Ammon's horn (tissue), 1 donor: ENCODE measurements at regions not wholly inside any gene's neighbourhood (a gene's known extent, or its start where the extent isn't known, plus 50 kb on each side); places are given as distances from the start of the nearest gene placed in this dataset.

Experiments used
- DNase-seq: peaks from one replicate; pipeline ENCODE4 v3.0.0-alpha.2; 2016; ENCODE audit warnings: low spot score

DNA sequence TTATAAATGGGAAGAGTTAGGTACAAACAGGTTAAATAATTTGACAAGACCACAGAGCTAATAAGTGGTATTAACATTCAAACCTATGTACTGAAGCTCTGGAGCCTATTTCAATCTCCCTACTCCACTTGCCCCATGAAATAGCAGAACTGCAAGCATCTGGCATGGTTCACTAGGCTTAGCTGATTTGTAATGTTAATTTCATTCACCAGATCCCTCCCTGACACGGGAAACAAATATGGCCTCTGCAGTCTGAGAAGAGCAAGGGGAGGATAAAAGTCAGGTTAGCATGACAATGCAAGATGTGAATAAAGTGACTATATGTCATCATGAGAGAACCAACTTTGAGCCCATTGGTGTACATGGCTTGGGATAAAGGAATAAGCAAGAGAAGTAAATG, 428.8 kb downstream of the BRINP1 start:
- no peak for DNase-seq

DNA sequence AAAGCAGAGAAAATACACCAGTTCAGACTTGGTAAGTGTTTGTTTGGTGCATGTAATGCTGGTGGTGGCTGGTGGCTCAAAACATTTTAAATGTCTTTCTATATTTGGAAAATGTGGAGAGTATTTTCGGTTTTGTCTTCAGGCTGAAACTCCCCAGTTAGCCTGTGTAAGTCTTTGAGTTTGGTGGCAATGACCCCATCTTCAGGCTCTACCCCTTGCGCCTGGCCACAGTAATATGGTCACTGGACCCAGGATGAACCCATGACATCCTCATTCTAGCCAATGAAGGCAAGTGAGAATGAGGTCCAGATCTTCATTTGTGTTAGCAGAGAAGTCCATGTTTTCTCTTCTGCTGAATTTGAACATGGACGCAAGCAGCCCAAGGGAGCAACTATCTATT, 422.6 kb downstream of the BRINP1 start:
- no peak for DNase-seq

GRCh38 chr9:118954857-118955256, 414.4 kb downstream of the BRINP1 start:
- DNase-seq = no peak

- DNase-seq = no peak
Observed at GRCh38 chr9:118957585-118957984, 411.6 kb downstream of the BRINP1 start.

DNA sequence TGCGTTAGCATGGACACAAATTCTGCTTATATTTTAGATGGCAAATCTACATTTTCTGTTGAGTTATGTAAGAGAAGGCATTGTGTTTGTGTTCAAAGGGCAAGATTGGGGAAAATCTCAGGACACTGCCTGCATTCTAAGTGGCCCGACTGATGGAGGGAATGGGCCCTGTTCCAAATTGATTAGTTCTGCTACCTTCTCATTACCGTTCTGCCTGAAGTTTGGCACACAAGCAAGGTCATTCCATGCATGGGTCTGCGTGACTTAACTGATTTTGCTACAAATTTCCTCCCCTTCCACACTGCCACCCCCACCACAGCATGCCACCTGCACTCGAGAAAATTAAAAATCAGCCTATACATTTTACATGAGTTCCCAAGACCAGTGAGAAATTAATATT, 409.9 kb downstream of the BRINP1 start:
- no peak for DNase-seq

DNA sequence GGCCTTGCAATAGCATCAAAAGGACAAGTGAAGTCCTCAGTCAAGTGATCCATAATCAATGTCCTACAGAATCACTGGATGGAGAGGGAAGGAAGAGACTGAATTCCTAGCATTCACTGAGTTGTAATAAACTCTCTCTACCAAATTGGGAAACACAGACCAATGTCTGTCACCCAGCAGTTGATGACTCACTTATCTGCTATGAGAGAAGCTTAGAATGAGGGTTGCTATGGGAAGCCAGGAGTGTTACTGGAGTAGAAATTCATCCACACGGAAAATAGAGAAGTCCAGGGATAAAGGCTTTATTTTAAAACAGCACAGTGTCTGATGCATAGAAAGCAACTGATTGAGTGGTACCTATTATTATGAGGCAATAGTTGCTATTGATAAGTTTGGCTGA, 407.4 kb downstream of the BRINP1 start:
- DNase-seq = peak; percentile 68

DNA sequence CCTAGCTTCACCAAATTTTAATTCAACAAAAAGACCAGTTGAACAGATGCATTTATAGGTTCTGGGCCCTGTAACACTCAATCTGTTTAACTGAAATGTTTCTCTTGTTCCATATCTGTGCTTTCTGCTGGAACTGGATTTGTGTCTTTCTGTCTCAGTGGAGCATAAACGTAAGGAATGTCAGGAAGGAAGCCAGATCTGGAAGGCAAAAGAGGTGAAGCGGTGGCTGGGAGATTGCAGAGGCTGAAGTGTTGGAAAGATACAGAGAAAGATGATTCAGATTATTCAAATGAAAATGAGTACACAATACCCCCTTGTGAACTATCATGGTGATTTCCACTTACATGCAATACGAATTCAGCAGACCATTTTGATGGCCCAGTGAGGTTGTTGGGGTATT, 406.8 kb downstream of the BRINP1 start:
- peak; percentile 12 for DNase-seq

DNA sequence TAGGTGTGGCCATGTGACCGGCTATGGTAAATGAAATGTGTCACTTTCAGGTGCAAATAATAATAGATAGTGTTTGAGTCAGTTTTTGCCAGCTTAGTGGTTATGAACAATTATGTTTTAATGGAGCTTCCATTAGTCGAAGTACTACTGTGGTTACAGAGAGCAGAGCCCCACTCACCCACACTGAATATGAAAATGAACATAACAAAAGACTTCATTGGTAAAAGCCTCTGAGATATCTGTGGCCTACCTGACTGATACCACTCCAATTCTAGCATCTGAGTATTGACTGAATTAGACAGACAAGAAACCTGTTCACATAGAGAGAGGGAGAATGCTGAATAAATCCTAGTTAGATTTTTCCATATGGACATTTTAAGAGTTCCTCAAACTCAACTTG, 405.6 kb downstream of the BRINP1 start:
- no peak for DNase-seq

DNA sequence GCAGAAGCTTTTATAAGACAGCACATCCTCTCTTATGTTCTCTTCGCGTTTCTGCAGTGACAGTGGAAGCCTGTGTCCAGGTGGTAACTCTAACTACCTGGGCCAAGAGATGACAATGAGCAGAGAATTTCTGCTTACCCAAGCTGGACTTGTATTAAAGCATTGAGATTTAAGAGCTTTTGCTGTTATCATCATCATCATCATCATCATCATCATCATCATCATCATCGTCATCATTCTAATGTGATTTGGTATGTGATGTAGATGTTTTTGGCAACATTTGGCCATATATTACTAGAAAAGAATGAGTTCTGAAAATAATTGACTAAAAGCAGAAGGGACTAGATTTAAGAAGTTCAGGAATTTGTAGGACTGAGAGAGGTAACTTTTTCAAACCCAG, 401.3 kb downstream of the BRINP1 start:
- DNase-seq = no peak

- no peak for DNase-seq
Observed at GRCh38 chr9:118975736-118976135, 393.5 kb downstream of the BRINP1 start.

DNA sequence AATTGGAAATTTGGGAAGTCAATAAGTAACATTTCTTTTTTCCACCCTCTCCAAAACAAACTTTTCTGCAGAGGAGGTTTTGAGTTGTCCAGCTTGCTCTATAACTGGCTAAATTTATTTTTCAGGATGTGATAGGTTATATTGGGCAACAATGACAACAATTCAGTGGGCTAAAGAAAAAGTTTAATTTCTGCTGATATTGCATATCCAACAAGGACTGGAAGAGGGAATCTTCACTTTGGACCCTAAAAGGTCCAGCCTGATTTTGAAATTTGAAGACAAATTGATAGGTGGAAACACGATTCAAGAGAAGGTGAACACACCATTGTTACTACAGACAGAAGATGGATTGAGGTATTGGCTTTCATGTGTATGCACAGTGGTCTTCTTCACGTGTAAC, 393.1 kb downstream of the BRINP1 start:
- DNase-seq = no peak

GRCh38 chr9:118984607-118985006, 384.6 kb downstream of the BRINP1 start:
- DNase-seq = no peak

GRCh38 chr9:118985851-118986250, 383.4 kb downstream of the BRINP1 start:
- no peak for DNase-seq

GRCh38 chr9:118987167-118987566, 382.1 kb downstream of the BRINP1 start:
- DNase-seq = no peak

DNA sequence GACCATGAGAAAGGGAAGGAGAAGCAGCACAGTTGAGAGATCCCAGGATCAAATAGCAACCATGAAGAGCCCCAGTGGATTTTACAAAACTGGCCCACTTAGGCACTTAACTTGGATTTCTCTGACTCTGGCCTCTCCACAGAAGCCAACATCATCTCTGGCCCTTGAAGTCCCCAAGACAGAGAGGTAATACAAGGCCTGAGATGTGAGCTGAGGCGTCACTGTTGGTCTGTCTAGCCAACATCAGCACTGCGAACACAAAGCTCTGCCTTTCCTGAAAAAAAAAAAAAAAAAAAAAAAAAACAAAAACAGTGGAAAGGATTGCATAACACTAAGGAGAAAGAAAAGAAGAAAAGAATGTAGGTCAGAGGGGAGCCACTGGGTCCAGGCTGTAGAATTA, 378.3 kb downstream of the BRINP1 start:
- no peak for DNase-seq

- no peak for DNase-seq
Observed at GRCh38 chr9:118991366-118992285, 377.6 kb downstream of the BRINP1 start.

GRCh38 chr9:118992813-118993794, 376.1 kb downstream of the BRINP1 start:
- no peak for DNase-seq

DNA sequence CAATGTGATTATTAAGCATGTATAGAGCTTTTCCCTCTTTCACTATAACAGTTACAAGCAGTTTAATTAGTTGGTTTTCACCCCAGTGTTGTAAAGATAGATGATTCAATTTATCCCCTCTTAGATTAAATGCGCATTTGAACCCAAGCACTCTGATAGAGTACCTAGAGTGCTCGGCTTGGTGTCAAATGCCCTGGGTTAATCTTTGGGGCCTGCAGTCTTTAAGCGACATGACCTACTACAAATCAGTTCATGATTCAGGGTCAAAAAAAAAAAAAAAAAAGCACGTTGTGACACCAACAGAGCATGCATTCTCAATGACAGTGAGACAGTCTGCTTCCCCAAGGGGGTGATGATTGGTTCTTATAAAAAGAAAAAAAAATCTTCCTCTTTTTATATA, 375.3 kb downstream of the BRINP1 start:
- DNase-seq = no peak

- DNase-seq = no peak
Observed at GRCh38 chr9:119002491-119002890, 366.7 kb downstream of the BRINP1 start.

GRCh38 chr9:119003201-119003611, 366.0 kb downstream of the BRINP1 start:
- no peak for DNase-seq

DNA sequence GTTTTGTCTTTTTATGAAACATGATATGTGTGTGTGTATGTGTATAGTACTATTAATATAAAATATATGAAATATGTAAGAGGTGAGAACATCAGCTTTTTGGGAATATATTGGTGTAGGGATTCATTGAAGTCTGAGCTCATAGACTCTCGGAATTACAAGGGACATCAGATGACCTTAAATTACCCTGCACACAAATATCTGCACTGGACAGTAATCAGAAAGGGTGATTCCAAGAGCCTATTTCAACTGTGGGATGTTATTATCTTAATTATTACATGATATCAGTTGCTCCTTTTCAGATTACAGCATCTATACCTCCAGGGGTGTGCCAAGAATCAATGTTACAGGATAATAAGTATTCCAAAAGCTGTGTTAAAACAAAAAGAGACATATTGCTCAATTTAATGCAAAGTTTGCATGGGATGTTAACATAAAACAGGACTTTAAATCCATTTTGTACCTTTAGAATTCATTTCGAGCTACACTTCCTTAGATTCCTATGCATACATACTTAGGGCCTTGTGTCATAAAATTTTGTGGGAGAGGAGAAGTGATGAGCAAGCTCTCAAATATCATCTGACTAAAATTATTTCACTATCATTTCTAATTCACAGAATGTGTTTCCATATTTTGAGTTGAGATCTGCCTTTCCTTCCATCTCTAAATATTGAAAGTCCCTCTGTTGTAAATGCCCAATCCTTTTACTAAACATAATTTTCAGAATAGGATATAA, 365.2 kb downstream of the BRINP1 start:
- DNase-seq = no peak

- DNase-seq = no peak
Observed at GRCh38 chr9:119004618-119004990, 364.6 kb downstream of the BRINP1 start.
